ENCODE measurements at regions not wholly inside any gene's neighbourhood (a gene's known extent, or its start where the extent isn't known, plus 50 kb on each side); places are given as distances from the start of the nearest gene placed in this dataset.

GRCh38 chrX:81586096-81586495 lies 384.2 kb downstream of the SH3BGRL start:
- TF ChIP-seq YY1 (IDR thresholded peaks at IDR 0.05; ENCODE audit: low read depth, low read length) = no peak
- TF ChIP-seq POLR2A (IDR thresholded peaks at IDR 0.05; ENCODE audit: control extremely low read depth in 1 of 2, low read depth in 2 of 2, low read length in 2 of 2) = no peak
- no peak for TF ChIP-seq ATF3 (IDR thresholded peaks at IDR 0.05; ENCODE audit: insufficient read depth, low read depth, low read length)
- no peak for TF ChIP-seq CEBPB (IDR thresholded peaks at IDR 0.05; ENCODE audit: low read depth, low read length)
- TF ChIP-seq EP300 (IDR thresholded peaks at IDR 0.05; ENCODE audit: borderline replicate concordance in 1 of 2, low read depth in 2 of 2, low read length in 2 of 2) = no peak
- no peak for TF ChIP-seq GABPA (IDR thresholded peaks at IDR 0.05; ENCODE audit: borderline replicate concordance, insufficient read depth, low read length)
- no peak for TF ChIP-seq RNF2 (IDR thresholded peaks at IDR 0.05; ENCODE audit: borderline replicate concordance, low read depth, low read length, missing control alignments, poor library complexity, severe bottlenecking)
- TF ChIP-seq JUND (IDR thresholded peaks at IDR 0.05; ENCODE audit: low read length) = no peak
- no peak for TF ChIP-seq USF2 (IDR thresholded peaks at IDR 0.05; ENCODE audit: low read length)
- TF ChIP-seq GTF2F1 (IDR thresholded peaks at IDR 0.05; ENCODE audit: borderline replicate concordance, low read depth, low read length) = no peak
- TF ChIP-seq SAP30 (IDR thresholded peaks at IDR 0.05; ENCODE audit: insufficient read depth, insufficient replicate concordance, low read length) = no peak
- no peak for TF ChIP-seq CTCF (IDR thresholded peaks at IDR 0.05; ENCODE audit: control extremely low read depth in 1 of 3, insufficient read depth in 1 of 3, low read depth in 1 of 3, low read length in 3 of 3)
- no peak for TF ChIP-seq BRCA1 (IDR thresholded peaks at IDR 0.05; ENCODE audit: low read depth, low read length)
- TF ChIP-seq MAFK (IDR thresholded peaks at IDR 0.05; ENCODE audit: low read depth, low read length) = no peak

All from H1 (cell line).